SK-N-SH treated with all-trans-retinoic acid at 6 μM for 48 hours (cell line): ENCODE measurements at regions not wholly inside any gene's neighbourhood (a gene's known extent, or its start where the extent isn't known, plus 50 kb on each side); places are given as distances from the start of the nearest gene placed in this dataset.

Experiments used
- ATAC-seq: fragments of 200-7000 bp; cut with Tn5 transposase; 3 replicates; pipeline ENCODE4 v1.9.1; 2020; ENCODE audit warnings: mild to moderate bottlenecking, moderate library complexity
- ISL1 ChIP-seq: fragments of 250-450 bp; sonication (Bioruptor Pico); IDR thresholded peaks from 2 replicates; pipeline ENCODE4 v2.1.2; 2022; ENCODE audit warnings: mild to moderate bottlenecking, moderate library complexity
- ZNF8 ChIP-seq: fragments of 450-650 bp; formaldehyde crosslinking; IDR thresholded peaks from 2 replicates; pipeline ENCODE4 v1.5.0; 2020; ENCODE audit warnings: mild to moderate bottlenecking, moderate library complexity
- TF ChIP-seq, protein P1 (sequence below): fragments of 250-450 bp; sonication (Bioruptor Pico); IDR thresholded peaks from 2 replicates; pipeline ENCODE4 v1.5.1; 2020; ENCODE audit warnings: low read depth, mild to moderate bottlenecking, moderate library complexity

DNA sequence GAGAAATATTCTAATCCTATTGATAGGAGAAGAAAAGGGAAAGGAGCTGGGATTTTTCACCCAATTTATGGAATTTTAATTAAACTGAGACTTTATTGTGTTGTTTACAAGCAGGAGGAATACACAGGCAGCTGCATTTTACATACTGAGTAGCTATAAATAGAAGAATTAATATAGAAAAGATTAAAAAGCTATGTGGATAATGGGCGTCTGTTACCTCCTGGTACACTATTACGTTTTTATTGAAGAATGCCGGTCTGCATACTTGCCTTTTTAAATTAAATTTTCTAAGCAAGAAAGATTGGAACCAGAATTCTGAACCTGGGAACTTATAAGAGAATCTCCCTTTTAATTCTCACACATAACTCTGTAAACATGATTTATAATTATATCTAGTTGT lies 52.1 kb upstream of the CACHD1 start:
- no peak for ATAC-seq
- TF ChIP-seq ISL1 (CRISPR knock-in tag): peak; percentile 79; the same call in 1 of the 2 replicates
- TF ChIP-seq ZNF8 (CRISPR knock-in tag): no peak
- TF ChIP-seq, protein P1, sequence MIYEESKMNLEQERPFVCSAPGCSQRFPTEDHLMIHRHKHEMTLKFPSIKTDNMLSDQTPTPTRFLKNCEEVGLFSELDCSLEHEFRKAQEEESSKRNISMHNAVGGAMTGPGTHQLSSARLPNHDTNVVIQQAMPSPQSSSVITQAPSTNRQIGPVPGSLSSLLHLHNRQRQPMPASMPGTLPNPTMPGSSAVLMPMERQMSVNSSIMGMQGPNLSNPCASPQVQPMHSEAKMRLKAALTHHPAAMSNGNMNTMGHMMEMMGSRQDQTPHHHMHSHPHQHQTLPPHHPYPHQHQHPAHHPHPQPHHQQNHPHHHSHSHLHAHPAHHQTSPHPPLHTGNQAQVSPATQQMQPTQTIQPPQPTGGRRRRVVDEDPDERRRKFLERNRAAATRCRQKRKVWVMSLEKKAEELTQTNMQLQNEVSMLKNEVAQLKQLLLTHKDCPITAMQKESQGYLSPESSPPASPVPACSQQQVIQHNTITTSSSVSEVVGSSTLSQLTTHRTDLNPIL (CRISPR knock-in tag): peak; percentile 93
